H1 (cell line): ENCODE measurements at regions not wholly inside any gene's neighbourhood (a gene's known extent, or its start where the extent isn't known, plus 50 kb on each side); places are given as distances from the start of the nearest gene placed in this dataset.

ENCODE experiments used
- CHD7 ChIP-seq: fragments of 300-600 bp; sonication (generic); IDR thresholded peaks from 2 replicates; pipeline ENCODE4 v1.7.1; 2012; ENCODE audit warnings: low read length, moderate library complexity, mild to moderate bottlenecking, inconsistent platforms; ENCODE audit not compliant: insufficient replicate concordance
- POLR2A ChIP-seq, 2 experiments: IDR thresholded peaks; 1 replicate in 1 of 2; 2 replicates in 1 of 2; pipeline ENCODE4 v1.6.1; 2011; ENCODE audit warnings: low read depth in 2 of 2, low read length in 2 of 2, mild to moderate bottlenecking in 2 of 2; ENCODE audit errors: control extremely low read depth in 1 of 2

- TF ChIP-seq CHD7 = no peak
- TF ChIP-seq POLR2A (IDR thresholded peaks at IDR 0.05; ENCODE audit: control extremely low read depth in 1 of 2, low read depth in 2 of 2, low read length in 2 of 2) = no peak
Observed at GRCh38 chr7:109127145-109127544, 557.5 kb downstream of the DNAJB9 start (continued).
